HG03571 (cell line): ENCODE measurements at regions not wholly inside any gene's neighbourhood (a gene's known extent, or its start where the extent isn't known, plus 50 kb on each side); places are given as distances from the start of the nearest gene placed in this dataset.

Source experiments
- ATAC-seq: cut with Tn5 transposase; IDR thresholded peaks from one replicate; pipeline ENCODE4 v1.9.1; 2021; ENCODE audit not compliant: unreplicated experiment

DNA sequence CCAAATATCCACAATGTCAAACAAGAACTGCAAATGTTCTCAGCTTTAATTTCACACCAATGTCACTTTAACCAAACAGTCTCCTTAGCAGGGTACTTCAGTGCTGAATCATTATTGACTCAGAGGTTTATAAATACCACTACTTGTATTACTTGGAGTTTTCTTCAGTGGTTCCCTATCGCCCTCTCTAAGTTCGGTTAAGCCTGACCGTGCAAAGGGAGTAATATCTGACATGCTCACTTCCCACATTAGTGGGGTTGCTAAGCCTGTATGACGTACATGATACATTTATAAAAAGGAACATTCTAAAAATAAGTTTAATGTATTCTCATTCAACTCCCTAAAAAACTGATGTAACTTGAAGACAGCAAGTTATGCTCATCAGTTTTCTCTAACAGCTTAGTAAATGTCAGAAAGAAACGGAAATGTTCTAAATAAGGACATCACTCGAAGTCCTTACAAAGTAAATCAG is 93.1 kb upstream of the ZC3H12C start:
- ATAC-seq, result peak; percentile 95

DNA sequence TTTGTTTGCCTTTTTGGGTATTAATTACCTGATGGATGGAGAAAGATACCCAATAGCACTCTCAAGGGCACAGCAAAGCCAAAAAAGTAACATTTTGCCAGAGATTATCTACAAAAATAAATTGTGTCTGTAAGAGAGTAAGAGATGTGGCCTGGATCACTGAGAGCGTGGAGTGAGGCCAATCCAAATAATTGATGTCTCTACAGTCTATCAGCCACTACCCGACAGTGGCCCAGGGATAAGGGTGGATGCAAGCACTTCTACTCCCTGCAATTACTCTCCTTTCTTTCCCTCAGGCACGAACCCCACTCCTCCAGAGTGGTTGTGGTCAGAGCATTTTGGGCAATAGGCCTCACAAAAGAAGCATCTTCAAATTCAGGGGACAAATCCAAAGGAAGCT is 92.3 kb upstream of the ZC3H12C start:
- ATAC-seq, result no peak

DNA sequence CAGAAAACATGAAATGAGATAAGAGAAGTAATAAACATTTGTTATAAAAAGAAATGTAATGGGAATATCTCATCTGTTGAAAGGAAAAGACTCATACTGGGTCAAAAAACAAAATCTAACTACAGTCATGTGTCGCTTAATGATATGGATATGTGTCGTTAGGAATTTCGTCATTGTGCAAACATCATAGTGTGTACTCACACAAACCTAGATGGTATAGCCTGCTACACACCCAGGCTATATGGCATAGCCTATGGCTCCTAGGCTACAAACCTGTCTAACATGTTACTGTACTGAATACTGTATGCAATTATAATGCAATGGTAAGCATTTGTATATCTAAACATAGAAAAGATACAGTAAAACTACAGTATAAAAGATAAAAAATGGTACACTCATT is 89.8 kb upstream of the ZC3H12C start:
- ATAC-seq, result no peak

DNA sequence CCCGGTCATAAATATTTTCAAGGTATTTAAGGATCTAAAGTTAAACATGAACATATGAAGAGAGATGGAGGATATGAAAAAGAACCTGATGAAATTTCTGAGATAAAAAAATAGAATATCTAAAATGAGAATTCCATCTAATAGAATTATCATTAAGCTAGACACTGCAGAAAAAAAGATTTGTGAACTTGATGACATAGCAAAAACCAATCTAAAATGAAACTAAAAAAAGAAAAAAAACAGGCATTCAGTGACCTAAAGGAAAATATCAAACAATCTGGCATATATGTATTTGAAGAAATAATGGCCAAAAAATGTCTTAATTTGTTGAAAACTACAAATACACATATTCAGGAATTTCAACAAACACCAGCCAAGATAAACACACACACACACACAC is 81.6 kb upstream of the ZC3H12C start:
- ATAC-seq, result no peak

DNA sequence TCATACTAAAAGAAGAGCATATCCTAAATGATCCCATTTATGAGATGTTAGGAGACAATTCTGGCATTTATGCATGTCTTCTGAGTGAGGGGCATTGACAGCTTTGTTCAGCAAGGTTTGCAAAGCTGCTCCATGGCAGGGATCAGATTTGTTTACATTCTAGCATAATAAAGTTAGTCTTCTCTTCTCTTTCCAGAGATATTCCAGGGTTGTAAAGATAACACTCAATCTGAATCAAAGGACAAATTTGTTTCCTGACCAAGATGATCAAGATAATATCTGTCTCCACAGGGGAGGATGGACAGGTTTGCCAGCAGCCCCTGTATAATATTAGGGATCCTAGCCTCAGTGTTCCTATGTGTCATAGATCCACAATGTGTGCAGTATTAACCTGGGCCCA is 77.5 kb upstream of the ZC3H12C start:
- ATAC-seq, result no peak

DNA sequence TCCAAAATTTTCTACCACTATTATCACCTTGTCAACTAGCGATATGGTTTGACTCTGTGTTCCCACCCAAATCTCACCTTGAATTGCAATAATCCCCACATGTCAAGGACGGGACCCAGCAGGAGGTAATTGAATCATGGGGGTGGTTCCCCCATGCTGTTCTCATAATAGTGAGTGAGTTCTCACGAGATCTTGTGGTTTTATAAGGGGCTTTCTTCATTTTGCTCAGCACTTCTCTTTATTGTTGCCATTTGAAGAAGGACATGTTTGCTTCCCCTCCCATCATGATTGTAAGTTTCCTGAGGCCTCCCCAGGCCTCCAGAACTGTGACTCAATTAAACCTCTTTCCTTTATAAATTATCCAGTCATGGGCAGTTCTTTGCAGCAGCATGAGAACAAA is 73.5 kb upstream of the ZC3H12C start:
- no peak for ATAC-seq

DNA sequence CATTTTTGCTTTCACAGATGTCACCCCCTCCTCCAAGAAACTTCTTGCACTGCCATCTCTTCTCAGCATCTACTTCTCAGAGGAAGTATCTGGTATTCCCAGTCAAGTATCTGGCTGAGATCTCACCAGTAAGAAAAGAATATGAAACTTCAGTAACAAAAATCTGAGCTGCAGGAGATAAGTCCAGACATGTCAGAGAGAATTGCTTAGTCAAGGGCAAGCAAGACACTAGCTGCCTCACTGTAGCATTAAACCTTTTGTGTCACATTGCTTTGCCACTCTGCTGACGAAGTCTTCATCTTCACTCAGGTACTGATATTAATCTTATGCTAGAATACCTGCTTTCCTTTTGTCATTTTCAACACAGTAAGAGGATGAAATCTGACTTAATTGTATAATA is 70.6 kb upstream of the ZC3H12C start:
- no peak for ATAC-seq

DNA sequence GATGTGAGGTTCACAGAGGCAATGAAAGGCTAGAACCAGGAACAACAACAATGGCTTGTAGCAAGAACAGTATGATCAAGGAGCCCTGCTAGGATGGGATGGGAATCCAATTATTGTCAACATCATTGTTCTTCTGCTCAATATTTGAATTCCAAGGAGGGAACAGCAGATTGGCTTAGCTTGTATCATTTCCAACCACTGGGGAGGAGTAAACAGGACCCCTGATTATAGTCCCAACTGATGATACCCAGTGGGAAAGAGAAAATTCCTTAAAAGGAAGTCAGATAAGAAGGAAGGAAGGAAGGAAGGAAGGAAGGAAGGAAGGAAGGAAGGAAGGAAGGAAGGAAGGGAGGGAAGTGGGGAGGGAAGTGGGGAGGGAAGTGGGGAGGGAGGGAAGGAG is 69.5 kb upstream of the ZC3H12C start:
- ATAC-seq, result no peak

DNA sequence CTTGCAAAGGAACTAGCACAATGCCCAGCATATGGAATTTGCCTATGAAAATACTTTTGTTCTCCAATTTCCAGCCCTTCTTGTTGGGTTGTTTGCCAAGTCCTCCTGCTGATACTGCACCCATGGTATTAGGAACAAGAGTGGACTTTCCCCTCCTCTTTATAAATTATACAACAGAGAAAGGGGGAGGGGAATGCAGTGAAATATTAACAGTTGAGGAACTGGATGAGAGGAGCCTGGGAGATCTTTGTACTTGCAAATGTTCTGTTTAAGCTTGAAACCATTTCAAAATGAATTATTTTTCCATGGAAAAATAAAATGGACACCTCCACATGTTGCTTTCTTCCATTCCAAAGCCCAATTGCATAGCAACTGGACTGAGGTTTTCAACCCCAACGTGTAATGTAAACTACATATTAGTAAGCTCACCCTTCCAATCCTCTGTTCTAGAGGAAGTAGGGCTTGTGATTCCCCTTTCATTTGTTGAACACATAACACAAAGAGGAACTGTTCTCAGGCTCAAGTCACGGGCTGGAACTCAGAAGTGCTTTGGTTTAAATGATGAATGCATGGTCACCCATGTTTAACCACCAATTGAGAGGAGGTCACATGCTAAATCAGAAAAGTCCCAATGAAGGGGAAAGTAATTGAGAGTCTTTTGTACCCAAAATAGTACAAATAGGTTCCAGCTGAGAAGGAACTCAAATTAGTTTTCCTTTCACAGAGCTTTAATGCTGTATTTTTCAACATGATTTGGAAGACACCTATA is 66.2 kb upstream of the ZC3H12C start:
- peak; percentile 94 for ATAC-seq

DNA sequence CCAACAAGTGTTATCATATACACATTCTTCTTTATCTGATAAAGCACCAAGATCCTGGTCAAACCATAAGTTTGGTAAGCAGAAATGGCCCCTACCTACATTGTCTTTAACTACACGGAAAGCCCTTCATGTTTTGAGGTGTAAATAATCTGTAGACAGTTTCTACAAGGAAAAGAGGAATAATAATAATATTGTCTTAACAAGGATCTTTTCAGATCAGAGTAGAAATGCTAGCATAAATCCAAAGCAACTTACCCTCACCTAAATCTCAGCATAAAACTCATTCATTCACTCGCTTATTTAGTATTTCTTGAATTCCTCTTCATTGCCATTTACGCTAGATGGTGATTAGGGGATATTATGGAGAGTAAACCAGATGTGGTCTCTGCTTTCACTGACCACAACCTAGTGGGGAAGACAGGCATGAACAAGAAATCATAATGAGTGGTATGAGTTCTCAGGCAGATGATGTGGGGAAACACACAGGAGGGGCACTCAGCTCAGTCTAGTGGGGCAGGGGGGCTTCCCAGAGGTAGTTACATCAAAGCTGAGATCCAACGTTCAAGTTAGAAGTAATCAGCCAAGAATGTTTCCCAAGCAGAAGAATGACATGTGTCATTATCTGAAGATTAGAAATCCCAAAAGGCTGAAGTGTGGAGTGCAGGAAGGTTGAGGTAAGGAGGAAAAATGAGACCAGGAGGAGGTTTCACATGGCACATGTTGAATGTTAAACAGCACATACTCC is 65.4 kb upstream of the ZC3H12C start:
- ATAC-seq, result no peak

DNA sequence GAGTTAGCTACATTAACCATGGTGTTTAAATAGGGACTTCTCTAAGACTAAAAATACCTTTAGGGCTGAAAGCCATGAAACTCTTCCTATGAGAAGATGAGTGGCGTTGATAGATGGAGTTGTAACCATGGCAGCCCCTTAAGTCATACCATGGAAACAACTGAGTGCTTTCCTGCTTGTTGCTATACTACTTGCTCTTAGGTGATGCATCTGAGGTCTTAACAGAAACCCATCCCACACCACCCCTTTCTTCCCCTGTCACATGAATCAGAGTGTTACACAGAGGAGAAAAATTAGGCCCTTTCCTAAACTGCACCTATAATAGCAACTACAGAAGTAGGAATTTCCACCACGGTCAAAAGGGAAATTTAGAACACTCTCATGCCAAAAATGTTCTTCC is 64.3 kb upstream of the ZC3H12C start:
- ATAC-seq, result no peak

DNA sequence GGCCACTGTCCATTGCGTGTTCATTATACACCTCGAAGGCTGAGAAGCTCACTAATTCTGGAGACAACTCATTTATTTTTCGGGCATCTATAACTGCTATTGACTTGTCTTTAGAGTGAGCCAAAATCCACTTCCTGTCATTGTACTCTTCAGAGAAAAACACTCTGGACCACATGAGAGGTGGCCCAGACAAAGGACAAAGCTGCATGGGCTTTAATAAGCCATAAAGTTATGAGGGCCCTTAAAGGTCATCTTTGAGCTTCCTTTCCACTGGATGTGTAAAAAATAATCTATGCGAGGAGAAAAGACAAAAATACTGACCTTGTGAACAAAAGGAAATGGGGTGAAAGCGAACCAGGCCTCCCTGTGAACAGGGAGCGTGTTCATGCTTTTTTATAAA is 63.5 kb upstream of the ZC3H12C start:
- ATAC-seq, result no peak

DNA sequence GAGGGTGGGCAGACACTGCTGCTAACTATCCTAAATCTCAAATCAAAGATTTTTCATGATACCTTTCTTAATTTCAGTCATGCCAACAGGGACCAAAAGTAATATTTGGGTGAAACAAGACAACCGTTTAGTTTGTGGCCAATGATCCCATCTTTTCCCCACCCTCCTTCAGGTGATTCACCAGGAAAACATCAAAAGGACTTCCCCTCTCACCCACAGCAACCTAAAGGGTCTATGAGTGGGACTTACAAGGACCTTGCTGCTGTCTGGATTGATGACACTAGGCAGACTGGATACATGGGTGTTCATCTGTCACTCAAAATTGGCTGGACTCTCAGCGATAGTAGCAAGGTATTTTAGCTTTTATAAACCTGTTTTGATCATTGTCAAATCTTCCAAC is 62.0 kb upstream of the ZC3H12C start:
- ATAC-seq, result no peak

DNA sequence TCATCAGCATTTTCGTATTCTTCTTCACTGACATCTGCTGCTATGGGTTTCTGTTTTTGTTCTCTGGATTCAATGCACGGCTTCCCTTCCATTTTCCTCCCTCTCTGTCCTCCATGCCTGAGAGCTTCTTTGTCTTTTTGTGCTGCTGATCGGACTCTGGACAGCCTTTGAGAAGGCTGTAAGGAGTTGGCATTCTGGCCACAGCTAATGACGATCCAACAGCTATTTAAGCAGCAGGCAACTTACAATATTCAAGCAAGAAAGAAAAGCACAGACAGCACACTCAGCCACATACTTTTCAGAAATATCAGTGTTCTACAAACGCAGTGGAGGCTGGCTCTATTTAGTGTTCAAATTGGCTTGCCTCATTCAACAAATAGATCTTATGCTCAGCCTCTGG is 60.9 kb upstream of the ZC3H12C start:
- ATAC-seq, result no peak

DNA sequence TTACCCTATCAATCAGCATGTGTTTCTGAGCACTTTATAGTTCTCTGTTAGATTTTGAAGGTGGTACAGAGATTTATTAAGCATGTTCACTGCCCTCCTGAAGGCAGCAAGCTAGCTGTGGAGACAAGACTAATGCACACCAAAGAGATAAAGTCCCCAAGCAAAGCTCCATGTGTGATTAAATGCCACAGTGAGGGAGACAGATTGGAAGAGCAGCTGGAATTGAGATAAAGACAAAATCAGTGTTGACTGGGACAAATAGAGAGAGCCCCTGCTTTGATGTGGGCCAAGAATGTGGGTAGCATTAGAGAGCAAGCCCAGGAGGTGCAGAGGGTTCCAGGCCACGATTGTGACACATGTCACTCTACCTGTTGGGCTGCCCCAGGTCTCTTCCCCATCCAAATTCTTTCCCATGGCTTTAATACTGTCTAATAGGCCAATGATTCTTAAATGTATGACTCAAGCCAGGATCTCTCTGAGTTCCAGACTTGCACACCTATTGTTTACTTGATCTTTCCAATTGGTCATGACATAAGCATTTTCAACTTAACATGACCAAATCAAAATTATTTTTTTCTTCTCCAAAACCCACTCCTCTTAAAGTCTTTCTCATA is 60.1 kb upstream of the ZC3H12C start:
- ATAC-seq, result no peak

DNA sequence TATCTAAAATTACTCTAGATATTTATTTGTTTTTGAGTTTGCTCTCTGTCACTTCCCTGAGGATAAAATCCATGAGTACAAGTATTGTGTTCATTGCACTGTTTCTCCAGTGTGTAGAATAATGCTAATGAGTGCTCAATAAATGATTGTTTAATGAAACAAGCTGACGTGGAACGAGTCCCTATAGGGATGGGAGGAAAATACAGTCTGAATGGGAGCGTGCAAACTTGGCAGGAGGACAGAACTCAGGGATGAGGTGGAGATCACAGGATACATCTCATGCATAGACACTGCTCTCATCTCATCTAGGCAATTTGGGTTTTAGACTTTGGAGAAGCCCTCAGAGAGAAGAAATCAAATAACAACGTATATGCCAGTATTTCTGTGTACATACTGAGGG is 58.4 kb upstream of the ZC3H12C start:
- no peak for ATAC-seq

DNA sequence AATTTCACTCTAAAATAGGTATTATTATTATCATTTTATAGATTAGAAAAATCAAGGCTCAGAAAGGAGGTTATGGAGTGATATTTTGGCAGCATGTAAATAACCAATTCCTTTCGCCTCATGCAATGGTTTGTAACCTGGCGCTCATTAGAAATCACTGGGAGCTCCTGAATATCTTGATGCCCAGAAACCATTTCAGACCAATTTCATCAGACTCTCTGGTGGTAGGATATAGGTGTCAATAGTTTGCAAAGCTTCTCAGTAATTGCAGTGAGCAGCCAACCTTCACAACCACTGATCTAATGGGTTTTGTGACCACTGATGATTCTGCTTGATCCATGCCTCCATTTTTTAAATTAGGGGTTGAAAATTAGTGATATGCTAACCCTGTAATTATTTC is 57.8 kb upstream of the ZC3H12C start:
- no peak for ATAC-seq

DNA sequence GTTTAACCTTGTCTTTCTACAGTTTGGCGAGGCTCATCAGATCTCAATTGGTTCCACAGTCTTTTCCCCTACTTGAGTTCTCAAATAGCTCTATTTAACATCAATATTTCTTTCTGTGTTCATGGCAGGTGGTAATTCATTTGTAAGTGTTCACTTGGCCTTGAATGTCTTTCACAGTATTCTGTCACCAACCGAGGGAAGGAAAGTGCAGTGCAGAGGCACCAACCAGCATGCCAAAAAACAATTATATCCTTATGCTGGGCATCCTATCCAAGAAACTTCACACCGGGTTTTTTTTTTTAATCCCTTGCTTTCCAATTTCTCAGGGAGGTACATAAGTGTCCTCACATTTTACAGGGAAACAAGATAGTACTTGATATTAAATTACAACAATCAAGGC is 55.0 kb upstream of the ZC3H12C start:
- no peak for ATAC-seq
